Sigmoid colon (tissue), 6 donors: ENCODE measurements at regions not wholly inside any gene's neighbourhood (a gene's known extent, or its start where the extent isn't known, plus 50 kb on each side); places are given as distances from the start of the nearest gene placed in this dataset.

ENCODE experiments used
- DNase-seq: peaks from one replicate; pipeline ENCODE4 v3.0.0-alpha.2; 2019
- H3K27ac ChIP-seq, 4 donors: fragments of 200-600 bp; sonication (generic); one replicate each; pipeline ENCODE4 v1.5.1; 2016 to 2019; ENCODE audit warnings: mild to moderate bottlenecking in 1 of 4
- H3K27me3 ChIP-seq, 3 donors: fragments of 200-600 bp; sonication (generic); one replicate each; pipeline ENCODE4 v1.5.1; 2019; ENCODE audit warnings: mild to moderate bottlenecking in 1 of 3
- H3K36me3 ChIP-seq, 4 donors: fragments of 200-600 bp; sonication (generic); one replicate each; pipeline ENCODE4 v1.5.1; 2016 to 2019
- H3K4me1 ChIP-seq, 4 donors: fragments of 200-600 bp; sonication (generic); one replicate each; pipeline ENCODE4 v1.5.1; 2017 to 2019
- H3K4me3 ChIP-seq, 4 donors: fragments of 200-600 bp; sonication (generic); one replicate each; pipeline ENCODE4 v1.5.1; 2017 to 2019; ENCODE audit warnings: mild to moderate bottlenecking in 2 of 4, moderate library complexity in 1 of 4
- H3K9me3 ChIP-seq, 4 donors: fragments of 200-600 bp in 3 of 4; sonication (generic) in 3 of 4; one replicate each; pipeline versions ENCODE4 v1.5.1 to v1.6.1; 2013 to 2019
- EP300 ChIP-seq, 4 donors: sonication (generic); formaldehyde crosslinking; IDR thresholded peaks; one replicate each; pipeline ENCODE4 v1.6.1; 2017; ENCODE audit warnings: antibody characterized with exemption in 4 of 4
- POLR2A ChIP-seq, 2 donors: fragments of 450-650 bp; IDR thresholded peaks; one replicate each; pipeline ENCODE4 v1.6.1; 2016; ENCODE audit warnings: antibody characterized with exemption in 2 of 2, mild to moderate bottlenecking in 2 of 2, moderate library complexity in 2 of 2
- POLR2AphosphoS5 ChIP-seq, 4 donors: sonication (generic); formaldehyde crosslinking; IDR thresholded peaks; one replicate each; pipeline ENCODE4 v1.6.1; 2017; ENCODE audit warnings: antibody characterized with exemption in 4 of 4
- WGBS, 2 donors: extraction: QIAGEN DNeasy Blood & Tissue Kit; methylation state at CpG; one replicate each; pipeline ENCODE4 v1.1.7; 2013; 5-methylcytosine and 5-hydroxymethylcytosine counted together
- intact Hi-C: fragments of 100-400 bp; cut with DNase I; formaldehyde crosslinking; loops from one replicate; pipeline ENCODE4 v1.15.1; 2023
- TF ChIP-seq, protein P1 (sequence below), 4 experiments: fragments of 450-650 bp in 3 of 4; fragments of 200-600 bp in 1 of 4; IDR thresholded peaks; one replicate each; pipeline ENCODE4 v1.5.1; 2016 to 2019; ENCODE audit warnings: antibody characterized with exemption in 4 of 4, mild to moderate bottlenecking in 3 of 4, moderate library complexity in 2 of 4
- donor health status: healthy with polysubstance abuse.
- donor health status: healthy.

- H3K4me1 ChIP-seq, result no peaks in the 10 kb centered on the region
- WGBS, 2 donors, result 62 to 82% methylated on average over 7 of the region's 7 CpGs
- no peak for DNase-seq
- H3K9me3 ChIP-seq, result no peaks in the 10 kb centered on the region
- TF ChIP-seq POLR2A (IDR thresholded peaks at IDR 0.05) (no peak), EP300 (IDR thresholded peaks at IDR 0.05) (no peak)
- TF ChIP-seq, protein P1, sequence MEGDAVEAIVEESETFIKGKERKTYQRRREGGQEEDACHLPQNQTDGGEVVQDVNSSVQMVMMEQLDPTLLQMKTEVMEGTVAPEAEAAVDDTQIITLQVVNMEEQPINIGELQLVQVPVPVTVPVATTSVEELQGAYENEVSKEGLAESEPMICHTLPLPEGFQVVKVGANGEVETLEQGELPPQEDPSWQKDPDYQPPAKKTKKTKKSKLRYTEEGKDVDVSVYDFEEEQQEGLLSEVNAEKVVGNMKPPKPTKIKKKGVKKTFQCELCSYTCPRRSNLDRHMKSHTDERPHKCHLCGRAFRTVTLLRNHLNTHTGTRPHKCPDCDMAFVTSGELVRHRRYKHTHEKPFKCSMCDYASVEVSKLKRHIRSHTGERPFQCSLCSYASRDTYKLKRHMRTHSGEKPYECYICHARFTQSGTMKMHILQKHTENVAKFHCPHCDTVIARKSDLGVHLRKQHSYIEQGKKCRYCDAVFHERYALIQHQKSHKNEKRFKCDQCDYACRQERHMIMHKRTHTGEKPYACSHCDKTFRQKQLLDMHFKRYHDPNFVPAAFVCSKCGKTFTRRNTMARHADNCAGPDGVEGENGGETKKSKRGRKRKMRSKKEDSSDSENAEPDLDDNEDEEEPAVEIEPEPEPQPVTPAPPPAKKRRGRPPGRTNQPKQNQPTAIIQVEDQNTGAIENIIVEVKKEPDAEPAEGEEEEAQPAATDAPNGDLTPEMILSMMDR (IDR thresholded peaks at IDR 0.05), result no peak
- H3K4me3 ChIP-seq, result no peak overlapping the region
- no peaks in the 10 kb centered on the region for H3K27me3 ChIP-seq
- intact Hi-C loops, result no loop called here
- H3K27ac ChIP-seq, result no peak overlapping the region
- H3K36me3 ChIP-seq, result no peaks in the 10 kb centered on the region
Measured at GRCh38 chr1:56404561-56405030, 174.8 kb downstream of the PLPP3 start.

GRCh38 chr1:56404066-56404465 lies 175.3 kb downstream of the PLPP3 start:
- H3K27ac ChIP-seq, result no peak overlapping the region
- H3K27me3 ChIP-seq, result no peaks in the 10 kb centered on the region
- H3K4me1 ChIP-seq, result no peaks in the 10 kb centered on the region
- no peaks in the 10 kb centered on the region for H3K9me3 ChIP-seq
- intact Hi-C loops, result no loop called here
- DNase-seq, result no peak
- no peak overlapping the region for H3K4me3 ChIP-seq
- no peaks in the 10 kb centered on the region for H3K36me3 ChIP-seq
- WGBS, 2 donors, result 69 to 81% methylated on average over 4 of the region's 4 CpGs
- TF ChIP-seq POLR2AphosphoS5 (IDR thresholded peaks at IDR 0.05) (no peak), EP300 (IDR thresholded peaks at IDR 0.05) (no peak)
- TF ChIP-seq, protein P1 (IDR thresholded peaks at IDR 0.05), result no peak

DNA sequence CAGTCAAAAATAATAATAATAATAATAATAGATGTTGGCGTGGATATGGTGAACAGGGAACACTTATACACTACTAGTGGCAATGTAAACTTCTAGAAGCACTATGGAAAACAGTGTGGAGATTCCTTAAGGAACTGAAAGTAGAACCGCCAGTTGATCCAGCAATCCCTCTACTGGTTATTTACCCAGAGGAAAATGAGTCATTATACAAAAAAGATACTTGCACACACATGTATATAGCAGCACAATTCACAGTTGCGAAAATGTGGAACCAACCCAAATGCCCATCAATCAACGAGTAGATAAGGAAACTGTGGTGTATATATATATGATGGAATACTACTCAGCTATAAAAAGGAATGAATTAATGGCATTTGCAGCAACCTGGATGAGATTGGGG lies 176.0 kb downstream of the PLPP3 start:
- Histone ChIP-seq H3K4me1 (no peaks in the 10 kb centered on the region), H3K9me3 (no peaks in the 10 kb centered on the region), H3K4me3 (no peak overlapping the region), H3K36me3 (no peaks in the 10 kb centered on the region), H3K27ac (no peak overlapping the region), H3K27me3 (no peaks in the 10 kb centered on the region)
- WGBS, 2 donors, result 78 to 82% methylated on average over 4 of the region's 4 CpGs
- no peak for DNase-seq
- TF ChIP-seq POLR2A (IDR thresholded peaks at IDR 0.05), result no peak
- TF ChIP-seq EP300 (IDR thresholded peaks at IDR 0.05), result no peak
- TF ChIP-seq, protein P1 (IDR thresholded peaks at IDR 0.05), result no peak
- TF ChIP-seq POLR2AphosphoS5 (IDR thresholded peaks at IDR 0.05), result no peak
- intact Hi-C loops, result no loop called here

DNA sequence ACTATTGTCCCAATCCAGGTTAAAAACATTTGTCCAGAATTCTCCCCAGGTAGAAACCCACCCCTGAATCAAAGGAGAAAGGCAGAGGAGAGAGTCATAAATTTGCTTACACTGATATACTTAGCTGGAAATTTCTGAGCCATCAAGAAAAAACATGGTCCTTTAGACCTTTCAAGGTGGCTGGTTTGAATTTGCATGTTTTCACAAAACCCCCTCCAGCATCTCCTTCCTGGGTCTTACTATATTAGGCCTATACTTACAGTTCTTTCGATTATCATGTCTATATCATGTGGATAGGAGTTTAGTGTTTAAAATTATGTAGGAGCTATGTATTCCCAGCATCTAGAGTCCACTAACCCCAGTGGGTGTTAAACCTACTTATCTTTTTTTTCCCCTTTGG lies 178.2 kb downstream of the PLPP3 start:
- WGBS, 2 donors, result 75 to 92% methylated on average over 1 of the region's 1 CpG
- no peak for TF ChIP-seq EP300 (IDR thresholded peaks at IDR 0.05)
- TF ChIP-seq, protein P1 (IDR thresholded peaks at IDR 0.05), result no peak
- TF ChIP-seq POLR2AphosphoS5 (IDR thresholded peaks at IDR 0.05), result no peak
- no peak for TF ChIP-seq POLR2A (IDR thresholded peaks at IDR 0.05)

GRCh38 chr1:56400526-56400925 lies 178.8 kb downstream of the PLPP3 start:
- no peak for DNase-seq
- no peak overlapping the region for H3K27ac ChIP-seq
- H3K4me3 ChIP-seq, result no peak overlapping the region
- H3K9me3 ChIP-seq, result no peaks in the 10 kb centered on the region
- H3K36me3 ChIP-seq, result no peaks in the 10 kb centered on the region
- intact Hi-C loops, result no loop called here
- no peaks in the 10 kb centered on the region for H3K27me3 ChIP-seq
- no peaks in the 10 kb centered on the region for H3K4me1 ChIP-seq
- no peak for TF ChIP-seq EP300 (IDR thresholded peaks at IDR 0.05)
- TF ChIP-seq, protein P1 (IDR thresholded peaks at IDR 0.05), result no peak
- no peak for TF ChIP-seq POLR2AphosphoS5 (IDR thresholded peaks at IDR 0.05)
- no peak for TF ChIP-seq POLR2A (IDR thresholded peaks at IDR 0.05)

More for the DNA sequence above, 178.2 kb downstream of the PLPP3 start:
- Histone ChIP-seq H3K9me3 (no peaks in the 10 kb centered on the region), H3K4me1 (no peaks in the 10 kb centered on the region), H3K27ac (no peak overlapping the region), H3K36me3 (no peaks in the 10 kb centered on the region), H3K4me3 (no peak overlapping the region), H3K27me3 (no peaks in the 10 kb centered on the region)
- intact Hi-C loops, result no loop called here
- DNase-seq, result no peak
